ENCODE measurements at regions not wholly inside any gene's neighbourhood (a gene's known extent, or its start where the extent isn't known, plus 50 kb on each side); places are given as distances from the start of the nearest gene placed in this dataset.

DNA sequence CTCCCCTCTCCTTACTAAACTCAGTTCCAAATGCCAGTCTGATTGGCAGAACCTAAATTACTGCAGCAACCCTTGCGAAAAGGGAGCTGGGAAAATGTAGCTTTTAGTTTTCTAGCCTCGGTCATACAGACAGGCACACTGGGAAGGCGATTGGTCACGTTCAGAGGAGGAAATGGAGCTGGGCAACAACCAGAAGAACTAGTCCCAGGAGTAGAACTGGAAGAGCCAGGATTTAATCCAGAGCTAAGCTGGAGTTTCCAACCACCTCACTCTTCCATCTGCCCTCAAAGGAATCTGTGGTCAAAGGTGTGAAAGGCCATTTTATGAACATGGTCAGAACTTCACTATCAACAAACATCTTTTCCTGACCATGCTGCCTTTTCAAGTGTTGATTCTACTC, 155.7 kb upstream of the ARHGAP20 start:
- Histone ChIP-seq H3K4me2 (ENCODE audit: low read length) (no peak overlapping the region), H3K9me3 (ENCODE audit: control insufficient read depth in 1 of 2, insufficient read depth in 1 of 2, low read depth in 1 of 2, low read length in 2 of 2) (no peaks in the 10 kb centered on the region), H3K4me1 (ENCODE audit: control insufficient read depth in 1 of 2, insufficient read depth in 2 of 2, low read length in 2 of 2) (no peaks in the 10 kb centered on the region), H4K20me1 (ENCODE audit: insufficient read depth) (no peaks in the 10 kb centered on the region), H3K9me2 (ENCODE audit: insufficient read depth) (no peaks in the 10 kb centered on the region), H3K4me3 (replicated peaks in 1 of 2; ENCODE audit: low read depth in 1 of 2, low read length in 2 of 2) (no peak overlapping the region), H3K36me3 (ENCODE audit: control insufficient read depth in 1 of 2, insufficient read depth in 2 of 2, low read length in 2 of 2) (no peaks in the 10 kb centered on the region), H3K79me2 (ENCODE audit: insufficient read depth, low read length) (no peaks in the 10 kb centered on the region), H2AFZ (ENCODE audit: low read depth, low read length, poor library complexity, severe bottlenecking) (no peak overlapping the region), H3K27ac (ENCODE audit: low read depth, low read length) (no peak overlapping the region), H3K27me3 (ENCODE audit: insufficient read depth, low read length) (peaks cover 7% of the 10 kb centered on the region; the same call in 1 of the 2 replicates), H3K9ac (ENCODE audit: low read length) (no peak overlapping the region)
- DNase-seq (ENCODE audit: low read depth, low spot score): no peak
- intact Hi-C loops (cut with micrococcal nuclease): no loop called here
- no TSS peak for BruUV-seq (replicated peaks)
- ChIA-PET RAD21 (ENCODE audit: low non-redundant PET in 1 of 2, low total read pairs in 2 of 2, uncharacterized antibody in 2 of 2, unreplicated experiment in 2 of 2) (no interaction called here), POLR2A (no interaction called here), CTCF (no interaction called here)
- no peak for ATAC-seq
- TF ChIP-seq SIN3A (IDR thresholded peaks at IDR 0.05; ENCODE audit: low read depth) (no peak), POLR2A (IDR thresholded peaks at IDR 0.05; ENCODE audit: borderline replicate concordance, extremely low read depth, insufficient read depth, insufficient read length) (no peak), EZH2phosphoT487 (IDR thresholded peaks at IDR 0.05; ENCODE audit: borderline replicate concordance) (no peak), EZH2 (IDR thresholded peaks at IDR 0.05) (no peak)

DNA sequence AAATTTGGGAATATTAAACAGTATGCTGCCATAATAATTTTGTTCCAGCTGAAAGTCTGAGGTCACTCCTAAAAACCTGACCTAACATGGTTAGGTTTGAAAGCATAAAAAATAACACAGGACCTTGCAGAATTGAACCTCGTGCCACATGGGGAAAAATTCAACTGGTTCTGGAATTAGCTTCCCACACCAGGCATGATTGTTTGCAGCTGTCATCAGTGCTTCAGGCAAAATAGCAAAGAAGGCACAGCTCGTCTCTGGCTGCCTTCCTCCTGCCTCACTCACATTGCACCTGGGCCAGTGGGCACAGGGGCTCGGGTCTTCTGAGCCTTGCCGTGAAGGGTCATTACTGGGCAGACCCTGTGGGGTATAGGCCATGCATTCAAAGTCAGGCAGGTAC, 153.8 kb upstream of the ARHGAP20 start:
- intact Hi-C loops (cut with micrococcal nuclease): no loop called here
- no peaks in the 10 kb centered on the region for H3K36me3 ChIP-seq (ENCODE audit: control insufficient read depth in 1 of 2, insufficient read depth in 2 of 2, low read length in 2 of 2)
- no peaks in the 10 kb centered on the region for H3K4me1 ChIP-seq (ENCODE audit: control insufficient read depth in 1 of 2, insufficient read depth in 2 of 2, low read length in 2 of 2)
- H3K79me2 ChIP-seq (ENCODE audit: insufficient read depth, low read length): no peaks in the 10 kb centered on the region
- no peak overlapping the region for H2AFZ ChIP-seq (ENCODE audit: low read depth, low read length, poor library complexity, severe bottlenecking)
- BruUV-seq (replicated peaks): no TSS peak
- CTCF ChIA-PET: no interaction called here
- H3K27me3 ChIP-seq (ENCODE audit: insufficient read depth, low read length): peaks cover 4% of the 10 kb centered on the region; the same call in 1 of the 2 replicates
- H3K4me3 ChIP-seq (replicated peaks in 1 of 2; ENCODE audit: low read depth in 1 of 2, low read length in 2 of 2): no peak overlapping the region
- H3K27ac ChIP-seq (ENCODE audit: low read depth, low read length): no peak overlapping the region
- no peaks in the 10 kb centered on the region for H4K20me1 ChIP-seq (ENCODE audit: insufficient read depth)
- POLR2A ChIA-PET: no interaction called here
- H3K4me2 ChIP-seq (ENCODE audit: low read length): no peak overlapping the region
- H3K9me3 ChIP-seq (ENCODE audit: control insufficient read depth in 1 of 2, insufficient read depth in 1 of 2, low read depth in 1 of 2, low read length in 2 of 2): no peaks in the 10 kb centered on the region
- RAD21 ChIA-PET (ENCODE audit: low non-redundant PET in 1 of 2, low total read pairs in 2 of 2, uncharacterized antibody in 2 of 2, unreplicated experiment in 2 of 2): no interaction called here
- no peak overlapping the region for H3K9ac ChIP-seq (ENCODE audit: low read length)
- H3K9me2 ChIP-seq (ENCODE audit: insufficient read depth): no peaks in the 10 kb centered on the region
- ATAC-seq (no peak), DNase-seq (ENCODE audit: low read depth, low spot score) (no peak)
- TF ChIP-seq JUND (IDR thresholded peaks at IDR 0.05): no peak
- no peak for TF ChIP-seq ZFX (IDR thresholded peaks at IDR 0.05)
- TF ChIP-seq POLR2AphosphoS5 (IDR thresholded peaks at IDR 0.05; ENCODE audit: low read depth, low read length): no peak
- TF ChIP-seq EGR1 (IDR thresholded peaks at IDR 0.05; ENCODE audit: low read depth): no peak
- TF ChIP-seq RAD21 (IDR thresholded peaks at IDR 0.05; ENCODE audit: low read depth): no peak
- TF ChIP-seq SIN3A (IDR thresholded peaks at IDR 0.05; ENCODE audit: low read depth): no peak
- TF ChIP-seq YY1 (IDR thresholded peaks at IDR 0.05; ENCODE audit: extremely low read depth, insufficient replicate concordance, low read depth, low read length): no peak
- no peak for TF ChIP-seq EZH2 (IDR thresholded peaks at IDR 0.05)
- TF ChIP-seq EZH2phosphoT487 (IDR thresholded peaks at IDR 0.05; ENCODE audit: borderline replicate concordance): no peak
- no peak for TF ChIP-seq FOSL1 (IDR thresholded peaks at IDR 0.05; ENCODE audit: low read depth)
- TF ChIP-seq POLR2A (IDR thresholded peaks at IDR 0.05; ENCODE audit: borderline replicate concordance, extremely low read depth, insufficient read depth, insufficient read length): no peak
- no peak for TF ChIP-seq CBX3 (IDR thresholded peaks at IDR 0.05; ENCODE audit: low read depth)
- TF ChIP-seq TCF7L2 (IDR thresholded peaks at IDR 0.05; ENCODE audit: borderline replicate concordance, extremely low read depth, insufficient read depth, insufficient read length): no peak
- no peak for TF ChIP-seq SRF (IDR thresholded peaks at IDR 0.05; ENCODE audit: low read depth)
- TF ChIP-seq, protein P1, sequence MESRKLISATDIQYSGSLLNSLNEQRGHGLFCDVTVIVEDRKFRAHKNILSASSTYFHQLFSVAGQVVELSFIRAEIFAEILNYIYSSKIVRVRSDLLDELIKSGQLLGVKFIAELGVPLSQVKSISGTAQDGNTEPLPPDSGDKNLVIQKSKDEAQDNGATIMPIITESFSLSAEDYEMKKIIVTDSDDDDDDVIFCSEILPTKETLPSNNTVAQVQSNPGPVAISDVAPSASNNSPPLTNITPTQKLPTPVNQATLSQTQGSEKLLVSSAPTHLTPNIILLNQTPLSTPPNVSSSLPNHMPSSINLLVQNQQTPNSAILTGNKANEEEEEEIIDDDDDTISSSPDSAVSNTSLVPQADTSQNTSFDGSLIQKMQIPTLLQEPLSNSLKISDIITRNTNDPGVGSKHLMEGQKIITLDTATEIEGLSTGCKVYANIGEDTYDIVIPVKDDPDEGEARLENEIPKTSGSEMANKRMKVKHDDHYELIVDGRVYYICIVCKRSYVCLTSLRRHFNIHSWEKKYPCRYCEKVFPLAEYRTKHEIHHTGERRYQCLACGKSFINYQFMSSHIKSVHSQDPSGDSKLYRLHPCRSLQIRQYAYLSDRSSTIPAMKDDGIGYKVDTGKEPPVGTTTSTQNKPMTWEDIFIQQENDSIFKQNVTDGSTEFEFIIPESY (IDR thresholded peaks at IDR 0.05; ENCODE audit: extremely low read depth, insufficient replicate concordance, low read length): no peak
- TF ChIP-seq ZNF274 (IDR thresholded peaks at IDR 0.05; ENCODE audit: low read depth, low read length): no peak
- TF ChIP-seq, protein P2, sequence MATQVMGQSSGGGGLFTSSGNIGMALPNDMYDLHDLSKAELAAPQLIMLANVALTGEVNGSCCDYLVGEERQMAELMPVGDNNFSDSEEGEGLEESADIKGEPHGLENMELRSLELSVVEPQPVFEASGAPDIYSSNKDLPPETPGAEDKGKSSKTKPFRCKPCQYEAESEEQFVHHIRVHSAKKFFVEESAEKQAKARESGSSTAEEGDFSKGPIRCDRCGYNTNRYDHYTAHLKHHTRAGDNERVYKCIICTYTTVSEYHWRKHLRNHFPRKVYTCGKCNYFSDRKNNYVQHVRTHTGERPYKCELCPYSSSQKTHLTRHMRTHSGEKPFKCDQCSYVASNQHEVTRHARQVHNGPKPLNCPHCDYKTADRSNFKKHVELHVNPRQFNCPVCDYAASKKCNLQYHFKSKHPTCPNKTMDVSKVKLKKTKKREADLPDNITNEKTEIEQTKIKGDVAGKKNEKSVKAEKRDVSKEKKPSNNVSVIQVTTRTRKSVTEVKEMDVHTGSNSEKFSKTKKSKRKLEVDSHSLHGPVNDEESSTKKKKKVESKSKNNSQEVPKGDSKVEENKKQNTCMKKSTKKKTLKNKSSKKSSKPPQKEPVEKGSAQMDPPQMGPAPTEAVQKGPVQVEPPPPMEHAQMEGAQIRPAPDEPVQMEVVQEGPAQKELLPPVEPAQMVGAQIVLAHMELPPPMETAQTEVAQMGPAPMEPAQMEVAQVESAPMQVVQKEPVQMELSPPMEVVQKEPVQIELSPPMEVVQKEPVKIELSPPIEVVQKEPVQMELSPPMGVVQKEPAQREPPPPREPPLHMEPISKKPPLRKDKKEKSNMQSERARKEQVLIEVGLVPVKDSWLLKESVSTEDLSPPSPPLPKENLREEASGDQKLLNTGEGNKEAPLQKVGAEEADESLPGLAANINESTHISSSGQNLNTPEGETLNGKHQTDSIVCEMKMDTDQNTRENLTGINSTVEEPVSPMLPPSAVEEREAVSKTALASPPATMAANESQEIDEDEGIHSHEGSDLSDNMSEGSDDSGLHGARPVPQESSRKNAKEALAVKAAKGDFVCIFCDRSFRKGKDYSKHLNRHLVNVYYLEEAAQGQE (IDR thresholded peaks at IDR 0.05; ENCODE audit: low read depth): no peak
